ENCODE measurements at regions not wholly inside any gene's neighbourhood (a gene's known extent, or its start where the extent isn't known, plus 50 kb on each side); places are given as distances from the start of the nearest gene placed in this dataset.
"Not testable (repeated sequence)": the region's sequence is repeated elsewhere in the genome, so short reads cannot be mapped to it uniquely, and the experiment has no call there.

- no peak for DNase-seq (ENCODE audit: low spot score)
Measured at GRCh38 chr4:162761965-162762364, 404.7 kb downstream of the NAF1 start.

- DNase-seq (ENCODE audit: low spot score): not testable (repeated sequence)
Measured at GRCh38 chr4:162740228-162740627, 426.5 kb downstream of the NAF1 start.

GRCh38 chr4:162739596-162739995 is 427.1 kb downstream of the NAF1 start:
- DNase-seq (ENCODE audit: low spot score): not testable (repeated sequence)

GRCh38 chr4:162732876-162733275 is 433.8 kb downstream of the NAF1 start:
- no peak for DNase-seq (ENCODE audit: low spot score)

- no peak for DNase-seq (ENCODE audit: low spot score)
Measured at GRCh38 chr4:162727766-162728165, 438.9 kb downstream of the NAF1 start.

- no peak for DNase-seq (ENCODE audit: low spot score)
Measured at GRCh38 chr4:162727232-162727631, 439.5 kb downstream of the NAF1 start.

GRCh38 chr4:162715401-162715800 is 451.3 kb downstream of the NAF1 start:
- DNase-seq (ENCODE audit: low spot score): no peak

- DNase-seq (ENCODE audit: low spot score): no peak
Measured at GRCh38 chr4:162707962-162708361, 458.7 kb downstream of the NAF1 start.

- no peak for DNase-seq (ENCODE audit: low spot score)
Measured at GRCh38 chr4:162706632-162707031, 460.1 kb downstream of the NAF1 start.

- no peak for DNase-seq (ENCODE audit: low spot score)
Measured at GRCh38 chr4:162706051-162706450, 460.6 kb downstream of the NAF1 start.

- no peak for DNase-seq (ENCODE audit: low spot score)
Measured at GRCh38 chr4:162705130-162705803, 461.4 kb downstream of the NAF1 start.

- no peak for DNase-seq (ENCODE audit: low spot score)
Measured at GRCh38 chr4:162700815-162701361, 465.8 kb downstream of the NAF1 start.

- no peak for DNase-seq (ENCODE audit: low spot score)
Measured at GRCh38 chr4:162700358-162700757, 466.3 kb downstream of the NAF1 start.

GRCh38 chr4:162699629-162700028 is 467.1 kb downstream of the NAF1 start:
- DNase-seq (ENCODE audit: low spot score): no peak

- no peak for DNase-seq (ENCODE audit: low spot score)
Measured at GRCh38 chr4:162685410-162685809, 481.3 kb downstream of the NAF1 start.

- no peak for DNase-seq (ENCODE audit: low spot score)
Measured at GRCh38 chr4:162684998-162685397, 481.7 kb downstream of the NAF1 start.

- DNase-seq (ENCODE audit: low spot score): no peak
Measured at GRCh38 chr4:162684371-162684700, 482.4 kb downstream of the NAF1 start.

- no peak for DNase-seq (ENCODE audit: low spot score)
Measured at GRCh38 chr4:162683659-162684370, 482.9 kb downstream of the NAF1 start.

GRCh38 chr4:162682651-162683050 is 484.0 kb downstream of the NAF1 start:
- no peak for DNase-seq (ENCODE audit: low spot score)

GRCh38 chr4:162681212-162681611 is 485.5 kb downstream of the NAF1 start:
- DNase-seq (ENCODE audit: low spot score): no peak

- DNase-seq (ENCODE audit: low spot score): no peak
Measured at GRCh38 chr4:162675661-162676060, 491.0 kb downstream of the NAF1 start.

- no peak for DNase-seq (ENCODE audit: low spot score)
Measured at GRCh38 chr4:162661913-162662312, 498.1 kb upstream of the FSTL5 start.

GRCh38 chr4:162659716-162660115 is 495.9 kb upstream of the FSTL5 start:
- no peak for DNase-seq (ENCODE audit: low spot score)
